ENCODE measurements at regions not wholly inside any gene's neighbourhood (a gene's known extent, or its start where the extent isn't known, plus 50 kb on each side); places are given as distances from the start of the nearest gene placed in this dataset.

DNA sequence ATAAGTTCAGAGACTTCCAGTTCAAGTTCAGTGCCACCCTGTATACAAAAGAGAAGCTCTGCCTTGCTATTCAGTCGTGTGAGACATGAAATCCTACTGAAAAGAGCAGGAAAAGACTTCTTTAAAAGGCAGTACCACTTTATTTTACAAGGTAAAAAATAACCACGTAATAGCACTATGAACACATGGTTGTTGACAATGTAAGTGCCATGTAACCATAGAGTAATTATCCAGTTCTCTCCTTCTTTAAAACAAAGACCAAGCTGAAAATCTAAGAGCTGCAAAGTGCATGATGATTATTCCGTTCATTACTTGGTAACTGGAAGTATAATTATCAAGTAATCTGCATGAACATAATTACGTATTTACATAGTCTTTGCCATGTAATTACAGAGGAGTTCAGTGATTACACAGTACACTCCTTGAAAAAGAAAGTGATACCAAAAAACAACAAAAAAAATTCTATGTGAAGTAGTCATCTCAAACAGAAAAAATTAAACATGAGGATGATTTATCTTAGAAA is 288.7 kb downstream of the EFNB2 start:
- no peaks in the 10 kb centered on the region for H3K36me3 ChIP-seq (ENCODE audit: insufficient read depth, low read length)
- TF ChIP-seq EZH2 (IDR thresholded peaks at IDR 0.05) = no peak
- no peak for TF ChIP-seq FOXP2 (optimal IDR thresholded peaks at IDR 0.05; ENCODE audit: control extremely low read depth, extremely low read length, insufficient read depth)
- TF ChIP-seq POLR2AphosphoS5 (IDR thresholded peaks at IDR 0.05; ENCODE audit: borderline replicate concordance, low read depth, low read length) = no peak
- no peak overlapping the region for H3K27ac ChIP-seq
- no peaks in the 10 kb centered on the region for H3K9me3 ChIP-seq (ENCODE audit: low read depth, low read length)
- DNase-seq (ENCODE audit: low read depth, low spot score) = no peak
- no peak overlapping the region for H3K4me3 ChIP-seq
- no peak overlapping the region for H3K9ac ChIP-seq (ENCODE audit: insufficient read length)

DNA sequence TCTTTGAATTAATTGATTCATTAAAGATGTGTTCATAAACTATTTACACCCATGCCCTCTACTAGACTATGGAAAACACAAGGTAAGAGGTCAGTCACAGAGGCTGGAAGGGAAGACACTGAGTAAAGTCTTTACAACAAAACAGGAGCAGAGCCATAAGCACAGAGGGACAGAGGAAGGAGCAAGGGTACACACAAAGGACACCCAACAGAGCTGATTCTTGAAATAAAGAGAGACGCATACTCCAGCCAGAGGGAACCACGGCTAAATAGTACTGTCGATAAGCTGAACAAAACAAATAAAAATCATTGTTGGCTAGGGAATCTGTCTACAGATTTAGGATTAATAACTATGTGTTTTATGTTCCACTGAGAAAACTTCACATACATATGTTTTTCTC is 289.2 kb downstream of the EFNB2 start:
- no peaks in the 10 kb centered on the region for H3K9me3 ChIP-seq (ENCODE audit: low read depth, low read length)
- H3K27ac ChIP-seq = no peak overlapping the region
- DNase-seq (ENCODE audit: low read depth, low spot score) = no peak
- H3K9ac ChIP-seq (ENCODE audit: insufficient read length) = no peak overlapping the region
- no peak overlapping the region for H3K4me3 ChIP-seq
- TF ChIP-seq FOXP2 (optimal IDR thresholded peaks at IDR 0.05; ENCODE audit: control extremely low read depth, extremely low read length, insufficient read depth) (no peak), EZH2 (IDR thresholded peaks at IDR 0.05) (no peak), POLR2AphosphoS5 (IDR thresholded peaks at IDR 0.05; ENCODE audit: borderline replicate concordance, low read depth, low read length) (no peak)
- H3K36me3 ChIP-seq (ENCODE audit: insufficient read depth, low read length) = no peaks in the 10 kb centered on the region

DNA sequence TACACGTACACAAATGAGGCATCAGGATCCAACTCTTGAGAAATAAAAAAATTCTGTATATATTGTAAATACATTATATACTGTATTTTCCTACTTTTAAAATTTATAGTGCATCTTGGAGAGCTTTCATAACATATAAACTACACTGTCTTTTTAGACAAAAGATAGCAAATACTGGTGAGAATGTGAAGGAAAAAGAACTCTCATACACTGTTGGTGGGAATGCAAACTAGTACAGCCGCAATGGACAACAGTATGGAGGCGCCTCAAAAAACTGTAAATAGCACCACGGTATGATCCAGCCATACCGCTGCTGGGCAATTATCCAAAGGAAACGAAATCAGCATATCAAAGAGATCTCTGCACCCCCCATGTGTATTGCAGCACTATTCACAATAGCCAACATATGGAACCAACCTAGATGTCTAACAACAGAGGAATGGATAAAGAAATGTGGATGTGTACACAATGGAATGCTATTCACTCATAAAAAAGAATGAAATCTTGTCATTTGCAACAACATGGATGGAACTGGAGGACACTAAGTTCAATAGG is 292.4 kb downstream of the EFNB2 start:
- Histone ChIP-seq H3K4me3 (no peak overlapping the region), H3K9ac (ENCODE audit: insufficient read length) (no peak overlapping the region), H3K9me3 (ENCODE audit: low read depth, low read length) (no peaks in the 10 kb centered on the region), H3K27ac (no peak overlapping the region), H3K36me3 (ENCODE audit: insufficient read depth, low read length) (no peaks in the 10 kb centered on the region)
- DNase-seq (ENCODE audit: low read depth, low spot score) = no peak
- no peak for TF ChIP-seq EZH2 (IDR thresholded peaks at IDR 0.05)
- no peak for TF ChIP-seq POLR2AphosphoS5 (IDR thresholded peaks at IDR 0.05; ENCODE audit: borderline replicate concordance, low read depth, low read length)
- no peak for TF ChIP-seq FOXP2 (optimal IDR thresholded peaks at IDR 0.05; ENCODE audit: control extremely low read depth, extremely low read length, insufficient read depth)

DNA sequence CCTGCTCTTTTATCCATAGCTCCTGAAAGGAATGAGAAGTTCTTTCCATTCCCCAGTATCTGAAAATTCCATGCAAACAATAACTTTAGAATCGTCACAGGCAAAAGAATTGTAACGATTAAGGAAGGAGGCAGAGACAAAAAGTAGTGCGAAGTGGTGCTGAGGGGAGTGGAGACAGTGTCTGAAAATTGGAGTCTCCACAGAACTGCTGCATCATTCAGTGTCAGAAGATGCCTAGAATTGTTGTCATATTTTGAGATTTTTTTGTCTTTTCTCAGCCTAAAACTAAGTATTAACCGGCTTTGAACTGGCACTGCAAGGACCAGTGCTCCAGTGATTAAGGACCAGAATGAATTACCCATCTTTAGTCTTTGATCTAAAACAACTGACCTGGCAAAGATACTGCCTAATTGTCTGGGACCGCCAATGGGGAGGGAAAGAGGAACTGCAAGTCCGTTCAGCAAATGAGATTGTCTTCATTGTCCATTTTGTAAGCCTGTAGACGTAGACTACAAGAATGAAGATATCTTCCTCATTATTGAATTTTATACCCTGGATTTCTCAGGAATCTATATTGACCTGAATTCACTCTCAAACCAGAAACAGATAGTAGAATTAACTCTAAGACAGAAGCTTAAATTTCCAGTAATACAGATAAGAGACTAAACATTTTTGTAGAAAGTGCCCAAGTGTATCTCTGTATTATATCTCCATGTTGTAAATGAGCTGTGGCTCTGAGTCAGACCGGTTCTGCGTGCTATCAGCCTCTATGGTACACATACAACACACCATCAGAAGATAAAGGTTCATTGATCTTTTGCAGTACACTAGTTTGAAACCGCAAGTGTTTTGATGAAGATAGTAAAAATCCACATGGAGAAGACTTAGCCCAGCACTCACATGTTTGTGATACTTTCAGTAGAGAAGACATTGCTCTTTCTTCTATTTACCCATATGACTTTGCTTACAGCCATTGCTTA is 293.2 kb downstream of the EFNB2 start:
- DNase-seq (ENCODE audit: low read depth, low spot score) = no peak
- H3K27ac ChIP-seq = no peak overlapping the region
- no peak overlapping the region for H3K9ac ChIP-seq (ENCODE audit: insufficient read length)
- H3K4me3 ChIP-seq = no peak overlapping the region
- H3K36me3 ChIP-seq (ENCODE audit: insufficient read depth, low read length) = no peaks in the 10 kb centered on the region
- no peaks in the 10 kb centered on the region for H3K9me3 ChIP-seq (ENCODE audit: low read depth, low read length)
- TF ChIP-seq POLR2AphosphoS5 (IDR thresholded peaks at IDR 0.05; ENCODE audit: borderline replicate concordance, low read depth, low read length) (no peak), FOXP2 (optimal IDR thresholded peaks at IDR 0.05; ENCODE audit: control extremely low read depth, extremely low read length, insufficient read depth) (no peak), EZH2 (IDR thresholded peaks at IDR 0.05) (no peak)

DNA sequence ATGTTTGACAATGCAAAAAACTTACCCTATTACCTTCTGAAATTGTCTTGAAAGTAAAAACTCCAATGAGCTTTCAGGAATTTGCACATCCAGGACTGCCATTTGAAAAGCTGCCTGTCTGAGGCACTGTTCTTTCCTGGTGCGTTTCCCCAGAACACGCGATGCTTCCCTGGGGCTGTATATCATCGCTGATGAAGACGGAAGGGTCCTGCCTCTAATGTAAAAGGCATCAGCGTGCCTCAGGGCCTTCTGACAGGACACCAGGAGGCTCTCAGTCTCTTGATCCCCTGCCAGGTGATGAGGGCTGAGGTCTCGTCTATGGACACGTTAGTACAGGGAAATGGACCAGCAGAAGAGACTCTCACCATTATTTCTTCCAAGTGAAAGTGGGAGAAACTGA is 296.8 kb downstream of the EFNB2 start:
- DNase-seq (ENCODE audit: low read depth, low spot score) = no peak
- no peaks in the 10 kb centered on the region for H3K9me3 ChIP-seq (ENCODE audit: low read depth, low read length)
- no peaks in the 10 kb centered on the region for H3K36me3 ChIP-seq (ENCODE audit: insufficient read depth, low read length)
- TF ChIP-seq POLR2AphosphoS5 (IDR thresholded peaks at IDR 0.05; ENCODE audit: borderline replicate concordance, low read depth, low read length) (no peak), EZH2 (IDR thresholded peaks at IDR 0.05) (no peak), FOXP2 (optimal IDR thresholded peaks at IDR 0.05; ENCODE audit: control extremely low read depth, extremely low read length, insufficient read depth) (no peak)
- H3K9ac ChIP-seq (ENCODE audit: insufficient read length) = no peak overlapping the region
- no peak overlapping the region for H3K4me3 ChIP-seq
- H3K27ac ChIP-seq = no peak overlapping the region

DNA sequence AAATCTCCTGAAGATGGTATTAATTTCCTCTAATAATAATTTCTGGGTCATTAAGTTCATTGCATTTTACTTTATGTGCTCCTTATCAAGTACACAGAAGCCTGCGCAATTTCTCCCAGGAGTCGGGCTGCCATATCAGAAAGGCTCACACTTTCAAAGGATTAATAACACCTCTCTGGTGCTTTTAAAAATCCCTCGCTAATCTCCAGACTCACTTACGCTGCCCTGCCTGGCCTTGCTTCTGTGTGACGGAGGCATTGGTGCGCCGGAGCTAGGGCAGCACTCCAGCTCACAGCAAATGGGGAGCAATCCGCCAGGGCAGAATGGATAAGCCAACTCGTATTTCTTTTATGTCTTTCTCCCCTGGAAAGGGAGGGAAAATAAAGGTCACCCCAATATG is 300.8 kb downstream of the EFNB2 start:
- no peak for TF ChIP-seq FOXP2 (optimal IDR thresholded peaks at IDR 0.05; ENCODE audit: control extremely low read depth, extremely low read length, insufficient read depth)
- no peak for TF ChIP-seq EZH2 (IDR thresholded peaks at IDR 0.05)
- Histone ChIP-seq H3K4me3 (no peak overlapping the region), H3K36me3 (ENCODE audit: insufficient read depth, low read length) (no peaks in the 10 kb centered on the region), H3K9me3 (ENCODE audit: low read depth, low read length) (no peaks in the 10 kb centered on the region), H3K9ac (ENCODE audit: insufficient read length) (no peak overlapping the region), H3K27ac (no peak overlapping the region)
- no peak for DNase-seq (ENCODE audit: low read depth, low spot score)

DNA sequence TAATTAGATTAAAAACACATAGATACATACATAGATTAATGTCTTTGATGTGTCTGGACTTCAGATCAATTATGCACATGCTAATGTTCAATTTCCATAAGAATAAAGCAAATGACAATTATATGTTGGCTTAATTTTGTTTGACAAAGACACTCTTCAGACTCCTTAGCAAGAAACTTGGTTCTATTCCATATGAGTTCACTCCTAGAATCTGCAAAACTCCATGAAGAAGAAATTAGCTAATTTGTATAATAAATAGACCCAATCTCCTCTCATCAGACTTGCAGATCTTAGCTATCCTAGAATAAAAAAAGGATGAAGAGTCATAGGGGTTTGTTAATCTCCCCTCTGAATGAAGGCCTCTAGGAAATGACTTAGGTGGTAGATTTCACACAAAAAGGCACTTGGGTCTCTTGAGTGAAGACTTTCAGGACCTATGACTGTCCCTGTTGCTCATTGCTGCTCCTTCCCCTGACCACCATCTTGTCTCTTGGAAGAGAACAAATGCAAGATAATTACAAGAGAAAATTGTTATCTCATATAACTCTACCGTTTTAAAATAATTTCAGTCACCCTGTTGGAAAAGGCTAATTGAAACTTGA is 302.2 kb downstream of the EFNB2 start:
- Histone ChIP-seq H3K27ac (no peak overlapping the region), H3K36me3 (ENCODE audit: insufficient read depth, low read length) (no peaks in the 10 kb centered on the region), H3K9me3 (ENCODE audit: low read depth, low read length) (no peaks in the 10 kb centered on the region), H3K4me3 (no peak overlapping the region), H3K9ac (ENCODE audit: insufficient read length) (no peak overlapping the region)
- TF ChIP-seq POLR2AphosphoS5 (IDR thresholded peaks at IDR 0.05; ENCODE audit: borderline replicate concordance, low read depth, low read length) = no peak
- TF ChIP-seq EZH2 (IDR thresholded peaks at IDR 0.05) = no peak
- no peak for TF ChIP-seq FOXP2 (optimal IDR thresholded peaks at IDR 0.05; ENCODE audit: control extremely low read depth, extremely low read length, insufficient read depth)
- DNase-seq (ENCODE audit: low read depth, low spot score) = no peak

DNA sequence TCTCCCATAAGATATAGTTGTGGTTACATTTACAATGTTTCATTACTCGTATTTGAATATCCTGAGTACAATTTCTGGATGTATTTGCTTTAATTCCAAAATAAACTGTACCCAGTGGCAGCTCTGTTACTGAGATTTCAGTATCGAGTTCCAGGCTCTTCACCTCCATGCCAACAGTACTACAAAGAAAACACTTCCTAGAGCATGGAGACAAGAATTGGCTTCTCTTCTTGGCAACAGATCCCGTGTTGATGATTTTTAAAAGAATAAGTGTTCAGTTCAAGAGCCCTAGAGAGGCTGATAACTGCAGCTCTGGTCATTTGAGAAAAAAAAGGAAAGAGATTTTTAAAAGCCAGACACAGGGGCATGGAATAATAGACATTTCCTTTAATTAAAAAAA is 302.8 kb downstream of the EFNB2 start:
- Histone ChIP-seq H3K9ac (ENCODE audit: insufficient read length) (no peak overlapping the region), H3K36me3 (ENCODE audit: insufficient read depth, low read length) (no peaks in the 10 kb centered on the region), H3K27ac (no peak overlapping the region), H3K9me3 (ENCODE audit: low read depth, low read length) (no peaks in the 10 kb centered on the region), H3K4me3 (no peak overlapping the region)
- TF ChIP-seq EZH2 (IDR thresholded peaks at IDR 0.05) (no peak), POLR2AphosphoS5 (IDR thresholded peaks at IDR 0.05; ENCODE audit: borderline replicate concordance, low read depth, low read length) (no peak), FOXP2 (optimal IDR thresholded peaks at IDR 0.05; ENCODE audit: control extremely low read depth, extremely low read length, insufficient read depth) (no peak)
- DNase-seq (ENCODE audit: low read depth, low spot score) = no peak

Data from SK-N-MC (cell line).